Erythroblast (primary cell): ENCODE measurements at regions not wholly inside any gene's neighbourhood (a gene's known extent, or its start where the extent isn't known, plus 50 kb on each side); places are given as distances from the start of the nearest gene placed in this dataset.

Source experiments
- GATA1 ChIP-seq: IDR thresholded peaks from 2 replicates; pipeline ENCODE4 v1.6.1; 2011; ENCODE audit warnings: low read depth, mild to moderate bottlenecking, control low read depth, low read length, moderate library complexity
- POLR2A ChIP-seq: IDR thresholded peaks from 2 replicates; pipeline ENCODE4 v1.6.1; 2011; ENCODE audit warnings: mild to moderate bottlenecking, low read length

DNA sequence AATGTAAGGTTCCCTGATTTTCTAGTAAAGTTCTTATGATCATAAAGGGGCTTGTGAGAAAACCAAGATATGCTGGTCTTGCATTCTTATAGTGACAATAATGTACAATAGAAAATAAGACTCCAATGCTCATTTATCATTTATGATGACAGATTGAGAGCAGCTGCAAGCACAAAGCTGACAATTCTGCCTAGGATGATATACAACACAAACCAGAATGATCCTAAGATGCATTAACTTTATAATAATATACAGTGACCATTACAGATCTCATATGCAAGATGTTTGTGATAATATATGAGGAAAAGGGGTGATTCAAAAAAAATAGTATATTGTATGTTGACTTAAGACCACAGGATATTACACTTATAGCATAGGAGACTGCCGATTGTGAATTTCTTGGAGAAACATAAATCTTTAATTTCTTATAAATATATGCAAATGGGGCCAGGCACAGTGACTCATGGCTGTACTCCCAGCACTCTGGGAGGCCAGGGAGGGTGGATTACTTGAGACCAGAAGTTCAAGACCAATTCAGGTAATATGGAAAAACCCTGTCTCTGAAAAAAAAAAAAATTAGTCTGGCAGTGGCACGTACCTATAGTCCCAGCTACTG, 387.0 kb downstream of the ZBBX start:
- TF ChIP-seq POLR2A (no peak), GATA1 (no peak)
